Neuronal stem cell (in vitro differentiated cells): ENCODE measurements at regions not wholly inside any gene's neighbourhood (a gene's known extent, or its start where the extent isn't known, plus 50 kb on each side); places are given as distances from the start of the nearest gene placed in this dataset.
"Not testable (repeated sequence)": the region's sequence is repeated elsewhere in the genome, so short reads cannot be mapped to it uniquely, and the experiment has no call there.

Experiments
- DNase-seq: peaks from one replicate; pipeline ENCODE4 v3.0.0-alpha.2; 2013; ENCODE audit warnings: low spot score
- H2AFZ ChIP-seq: one replicate; pipeline ENCODE4 v1.6.1; 2013; ENCODE audit warnings: mild to moderate bottlenecking, low read length, inconsistent platforms
- H2AK5ac ChIP-seq: 2 replicates; pipeline ENCODE4 v1.6.1; 2013; ENCODE audit warnings: low read depth, mild to moderate bottlenecking, inconsistent platforms, low read length, moderate library complexity, mixed read lengths
- H2BK120ac ChIP-seq: 2 replicates; pipeline ENCODE4 v1.6.1; 2013; ENCODE audit warnings: low read depth, mild to moderate bottlenecking, inconsistent platforms, low read length, moderate library complexity, mixed read lengths
- H2BK12ac ChIP-seq: one replicate; pipeline ENCODE4 v1.6.1; 2013; ENCODE audit warnings: low read length, inconsistent platforms
- H2BK15ac ChIP-seq: 2 replicates; pipeline ENCODE4 v1.6.1; 2013; ENCODE audit warnings: mild to moderate bottlenecking, low read length, inconsistent platforms, mixed read lengths
- H2BK5ac ChIP-seq: one replicate; pipeline ENCODE4 v1.6.1; 2013; ENCODE audit warnings: inconsistent platforms, mild to moderate bottlenecking, low read length, moderate library complexity
- H3K14ac ChIP-seq: one replicate; pipeline ENCODE4 v1.6.1; 2013; ENCODE audit warnings: low read length, inconsistent platforms
- H3K18ac ChIP-seq: 2 replicates; pipeline ENCODE4 v1.6.1; 2013; ENCODE audit warnings: low read length, inconsistent platforms
- H3K23ac ChIP-seq: 2 replicates; pipeline ENCODE4 v1.6.1; 2013; ENCODE audit warnings: low read depth, mild to moderate bottlenecking, mixed read lengths, low read length, inconsistent platforms; ENCODE audit not compliant: poor library complexity
- H3K27ac ChIP-seq: replicated peaks from 3 replicates; pipeline ENCODE4 v1.5.1; 2013; ENCODE audit warnings: low read length, inconsistent platforms
- H3K27me3 ChIP-seq, 3 experiments: 2 replicates each; pipeline ENCODE4 v1.6.1; 2013; ENCODE audit warnings: low read length in 3 of 3, mild to moderate bottlenecking in 2 of 3, inconsistent platforms in 1 of 3, low read depth in 1 of 3, mixed read lengths in 1 of 3, moderate library complexity in 1 of 3; ENCODE audit not compliant: control insufficient read depth in 3 of 3, insufficient read depth in 3 of 3
- H3K36me3 ChIP-seq, 2 donors: replicated peaks in 1 of 2; 2 replicates each; pipeline ENCODE4 v1.6.1; 2013; ENCODE audit warnings: low read length in 2 of 2; ENCODE audit not compliant: control insufficient read depth in 2 of 2, insufficient read depth in 2 of 2
- H3K4ac ChIP-seq: 2 replicates; pipeline ENCODE4 v1.6.1; 2013; ENCODE audit warnings: inconsistent platforms, mild to moderate bottlenecking, low read length, moderate library complexity
- H3K4me1 ChIP-seq, 2 donors: 1 replicate in 1 of 2; 2 replicates in 1 of 2; pipeline ENCODE4 v1.6.1; 2013; ENCODE audit warnings: low read length in 2 of 2, low read depth in 1 of 2; ENCODE audit not compliant: control insufficient read depth in 2 of 2, insufficient read depth in 1 of 2
- H3K4me2 ChIP-seq: one replicate; pipeline ENCODE4 v1.6.1; 2013; ENCODE audit warnings: mild to moderate bottlenecking, low read length, inconsistent platforms; ENCODE audit not compliant: insufficient read depth, poor library complexity, severe bottlenecking
- H3K4me3 ChIP-seq, 2 donors: 2 replicates each; pipeline ENCODE4 v1.5.1; 2013; ENCODE audit warnings: low read length in 2 of 2, mild to moderate bottlenecking in 2 of 2, inconsistent platforms in 1 of 2, moderate library complexity in 1 of 2
- H3K79me1 ChIP-seq: one replicate; pipeline ENCODE4 v1.6.1; 2013; ENCODE audit warnings: low read depth, mild to moderate bottlenecking, inconsistent platforms, low read length, moderate library complexity
- H3K9ac ChIP-seq: one replicate; pipeline ENCODE4 v1.6.1; 2013; ENCODE audit warnings: mild to moderate bottlenecking, low read depth, low read length, inconsistent platforms; ENCODE audit not compliant: poor library complexity
- H3K9me3 ChIP-seq, 2 donors: replicated peaks in 1 of 2; 2 replicates each; pipeline versions ENCODE3 to v1.6.1; 2013; ENCODE audit warnings: low read length in 2 of 2, mild to moderate bottlenecking in 2 of 2, inconsistent platforms in 1 of 2, low read depth in 1 of 2, mixed read lengths in 1 of 2, moderate library complexity in 1 of 2; ENCODE audit not compliant: control insufficient read depth in 2 of 2, insufficient read depth in 1 of 2
- H4K8ac ChIP-seq: one replicate; pipeline ENCODE4 v1.6.1; 2013; ENCODE audit warnings: low read depth, mild to moderate bottlenecking, inconsistent platforms, low read length, moderate library complexity
- H4K91ac ChIP-seq: one replicate; pipeline ENCODE4 v1.6.1; 2013; ENCODE audit warnings: low read length, low read depth, mild to moderate bottlenecking, inconsistent platforms; ENCODE audit not compliant: poor library complexity
- WGBS, 2 donors: extraction: QIAGEN DNeasy Blood & Tissue Kit; methylation state at CpG; one replicate each; pipeline ENCODE4 v1.1.7; 2013; ENCODE audit warnings: missing lambda C conversion rate in 2 of 2, mixed read lengths in 1 of 2; ENCODE audit not compliant: insufficient read length in 2 of 2, insufficient replicate concordance in 1 of 2; ENCODE audit errors: extremely low coverage in 2 of 2; 5-methylcytosine and 5-hydroxymethylcytosine counted together

GRCh38 chr9:34760196-34761040, 50.5 kb upstream of the CCL21 start:
- DNase-seq = peak; percentile 43
- H2AK5ac ChIP-seq, H3K4me3 ChIP-seq, H3K4ac ChIP-seq, H3K4me2 ChIP-seq, H2BK15ac ChIP-seq, H3K18ac ChIP-seq, H4K91ac ChIP-seq, H3K27ac ChIP-seq, H2BK12ac ChIP-seq, H4K8ac ChIP-seq, H2BK120ac ChIP-seq, H3K4me1 ChIP-seq, H2BK5ac ChIP-seq, H3K9ac ChIP-seq, H3K36me3 ChIP-seq, H3K23ac ChIP-seq, H3K9me3 ChIP-seq, H3K79me1 ChIP-seq, H3K14ac ChIP-seq: not testable (repeated sequence)
- Histone ChIP-seq H3K27me3 (peaks cover 0 to 23% (median 3%) of the 10 kb centered on the region in 3 experiments), H2AFZ (peak overlapping the region; percentile 24)
- WGBS, 2 donors = no CpG with 5 or more reads among the region's 32 CpGs
